HEK293 (cell line): ENCODE measurements at regions not wholly inside any gene's neighbourhood (a gene's known extent, or its start where the extent isn't known, plus 50 kb on each side); places are given as distances from the start of the nearest gene placed in this dataset.

ENCODE experiments used
- CTCF ChIA-PET: fragments of 350-600 bp; formaldehyde crosslinking; extraction: SDS; loops from one replicate; lab custom pipeline; 2021; ENCODE audit warnings: antibody characterized with exemption; lab: Yijun Ruan, JAX
- POLR2A ChIA-PET: fragments of 300-600 bp; formaldehyde crosslinking; extraction: SDS; loops from one replicate; lab custom pipeline; 2020; ENCODE audit warnings: antibody characterized with exemption, inconsistent platforms; lab: Yijun Ruan, JAX
- H3K27ac ChIP-seq: fragments of 200-500 bp; sonication (Bioruptor generic); 2 replicates; pipeline ENCODE4 v1.5.1; 2014; ENCODE audit warnings: low read depth, low read length, control low read depth, inconsistent platforms; ENCODE audit errors: extremely low read depth
- H3K36me3 ChIP-seq, 2 experiments: fragments of 200-500 bp in 1 of 2; sonication (Bioruptor generic) in 1 of 2; 1 replicate in 1 of 2; 2 replicates in 1 of 2; pipeline ENCODE4 v1.5.1; 2014 to 2017; ENCODE audit warnings: inconsistent platforms in 2 of 2, low read length in 2 of 2; ENCODE audit not compliant: control insufficient read depth in 2 of 2, insufficient read depth in 1 of 2
- H3K4me1 ChIP-seq: fragments of 200-500 bp; sonication (Bioruptor generic); 2 replicates; pipeline ENCODE4 v1.5.1; 2014; ENCODE audit warnings: mild to moderate bottlenecking, low read length, inconsistent platforms; ENCODE audit not compliant: control insufficient read depth, insufficient read depth
- H3K4me3 ChIP-seq: 2 replicates; pipeline ENCODE4 v1.5.1; 2011; ENCODE audit warnings: low read depth, mild to moderate bottlenecking, control low read depth, low read length, moderate library complexity
- H3K9me3 ChIP-seq: fragments of 200-500 bp; sonication (Bioruptor generic); 2 replicates; pipeline ENCODE4 v1.5.1; 2014; ENCODE audit warnings: low read depth, low read length, inconsistent platforms; ENCODE audit not compliant: control insufficient read depth, insufficient read depth
- BCL11B ChIP-seq: fragments of 450-650 bp; formaldehyde crosslinking; IDR thresholded peaks from 2 replicates; pipeline ENCODE4 v1.5.1; 2016; ENCODE audit warnings: low read depth, missing biosample characterization, missing genetic modification characterization
- ELK4 ChIP-seq: IDR thresholded peaks from 2 replicates; pipeline ENCODE4 v1.6.1; 2011; ENCODE audit warnings: mild to moderate bottlenecking, low read depth, low read length, borderline replicate concordance
- KLF8 ChIP-seq: fragments of 450-650 bp; formaldehyde crosslinking; IDR thresholded peaks from 2 replicates; pipeline ENCODE4 v1.5.1; 2016; ENCODE audit warnings: missing biosample characterization, missing genetic modification characterization
- MEIS1 ChIP-seq: sonication (generic); formaldehyde crosslinking; IDR thresholded peaks from 2 replicates; pipeline ENCODE4 v1.8.1; 2022; ENCODE audit warnings: missing genetic modification reagents, mild to moderate bottlenecking, borderline replicate concordance
- MYNN ChIP-seq: fragments of 450-650 bp; formaldehyde crosslinking; IDR thresholded peaks from 2 replicates; pipeline ENCODE4 v1.5.1; 2016; ENCODE audit warnings: missing biosample characterization, missing genetic modification characterization, borderline replicate concordance
- MZF1 ChIP-seq: fragments of 450-650 bp; formaldehyde crosslinking; IDR thresholded peaks from 2 replicates; pipeline ENCODE4 v1.5.1; 2017; ENCODE audit warnings: missing biosample characterization, missing genetic modification characterization, borderline replicate concordance
- OVOL3 ChIP-seq: fragments of 450-650 bp; formaldehyde crosslinking; IDR thresholded peaks from 2 replicates; pipeline ENCODE4 v1.5.1; 2016; ENCODE audit warnings: missing biosample characterization, missing genetic modification characterization
- TRIM28 ChIP-seq: IDR thresholded peaks from 2 replicates; pipeline ENCODE4 v1.6.1; 2011; ENCODE audit warnings: low read length, control low read depth, borderline replicate concordance
- ZFP69B ChIP-seq: fragments of 450-650 bp; formaldehyde crosslinking; IDR thresholded peaks from 2 replicates; pipeline ENCODE4 v1.5.1; 2016; ENCODE audit warnings: missing biosample characterization, missing genetic modification characterization
- ZNF138 ChIP-seq: fragments of 450-650 bp; formaldehyde crosslinking; IDR thresholded peaks from 2 replicates; pipeline ENCODE4 v1.5.1; 2016; ENCODE audit warnings: missing biosample characterization, missing genetic modification characterization, borderline replicate concordance
- ZNF174 ChIP-seq: fragments of 450-650 bp; formaldehyde crosslinking; IDR thresholded peaks from 2 replicates; pipeline ENCODE4 v1.5.0; 2017; ENCODE audit warnings: missing biosample characterization, mild to moderate bottlenecking, missing genetic modification characterization
- ZNF266 ChIP-seq: fragments of 450-650 bp; formaldehyde crosslinking; IDR thresholded peaks from 2 replicates; pipeline ENCODE4 v1.5.1; 2016; ENCODE audit warnings: missing biosample characterization, missing genetic modification characterization, low read depth
- ZNF341 ChIP-seq: fragments of 450-650 bp; formaldehyde crosslinking; IDR thresholded peaks from 2 replicates; pipeline ENCODE4; 2016; ENCODE audit warnings: low read depth, missing biosample characterization, missing genetic modification characterization
- ZNF426 ChIP-seq: fragments of 450-650 bp; formaldehyde crosslinking; IDR thresholded peaks from 2 replicates; pipeline ENCODE4 v1.5.1; 2017; ENCODE audit warnings: missing biosample characterization, missing genetic modification characterization, mild to moderate bottlenecking, inconsistent platforms, moderate library complexity
- ZNF433 ChIP-seq: fragments of 450-650 bp; formaldehyde crosslinking; IDR thresholded peaks from 2 replicates; pipeline ENCODE4 v1.5.1; 2016; ENCODE audit warnings: missing biosample characterization, missing genetic modification characterization, low read depth
- ZNF514 ChIP-seq: fragments of 450-650 bp; formaldehyde crosslinking; IDR thresholded peaks from 2 replicates; pipeline ENCODE4 v1.5.1; 2016; ENCODE audit warnings: missing biosample characterization, missing genetic modification characterization
- ZNF521 ChIP-seq: fragments of 450-650 bp; formaldehyde crosslinking; IDR thresholded peaks from 2 replicates; pipeline ENCODE4 v1.5.1; 2017; ENCODE audit warnings: missing biosample characterization, mild to moderate bottlenecking, missing genetic modification characterization
- ZNF549 ChIP-seq: fragments of 450-650 bp; IDR thresholded peaks from 2 replicates; pipeline ENCODE4 v1.5.1; 2018; ENCODE audit warnings: missing biosample characterization, missing genetic modification characterization, mild to moderate bottlenecking, inconsistent platforms, moderate library complexity
- ZNF596 ChIP-seq: fragments of 450-650 bp; IDR thresholded peaks from 2 replicates; pipeline ENCODE4 v1.5.0; 2018; ENCODE audit warnings: missing biosample characterization, mild to moderate bottlenecking, missing genetic modification characterization, moderate library complexity
- ZNF660 ChIP-seq: fragments of 450-650 bp; IDR thresholded peaks from 2 replicates; pipeline ENCODE4 v1.5.1; 2018; ENCODE audit warnings: missing biosample characterization, mild to moderate bottlenecking, missing genetic modification characterization
- ZNF707 ChIP-seq: fragments of 450-650 bp; formaldehyde crosslinking; IDR thresholded peaks from 2 replicates; pipeline ENCODE4 v1.5.1; 2016; ENCODE audit warnings: missing biosample characterization, missing genetic modification characterization
- ZNF785 ChIP-seq: fragments of 450-650 bp; formaldehyde crosslinking; IDR thresholded peaks from 2 replicates; pipeline ENCODE4 v1.5.1; 2016; ENCODE audit warnings: missing biosample characterization, missing genetic modification characterization
- ZNF837 ChIP-seq: fragments of 450-650 bp; formaldehyde crosslinking; IDR thresholded peaks from 2 replicates; pipeline ENCODE4 v1.5.1; 2016; ENCODE audit warnings: missing biosample characterization, missing genetic modification characterization
- ZNF843 ChIP-seq: fragments of 450-650 bp; formaldehyde crosslinking; IDR thresholded peaks from 2 replicates; pipeline ENCODE4 v1.5.1; 2016; ENCODE audit warnings: missing biosample characterization, missing genetic modification characterization
- ZSCAN16 ChIP-seq: fragments of 450-650 bp; formaldehyde crosslinking; IDR thresholded peaks from 2 replicates; pipeline ENCODE4 v1.5.1; 2016; ENCODE audit warnings: missing biosample characterization, missing genetic modification characterization
- TF ChIP-seq, protein P1 (sequence below): fragments of 450-650 bp; formaldehyde crosslinking; conservative IDR thresholded peaks from 2 replicates; pipeline ENCODE4 v1.5.1; 2016; ENCODE audit warnings: low read depth, missing biosample characterization, missing genetic modification characterization
- TF ChIP-seq, protein P2 (sequence below): fragments of 450-650 bp; formaldehyde crosslinking; IDR thresholded peaks from 2 replicates; pipeline ENCODE4 v1.5.1; 2016; ENCODE audit warnings: missing biosample characterization, missing genetic modification characterization, borderline replicate concordance

DNA sequence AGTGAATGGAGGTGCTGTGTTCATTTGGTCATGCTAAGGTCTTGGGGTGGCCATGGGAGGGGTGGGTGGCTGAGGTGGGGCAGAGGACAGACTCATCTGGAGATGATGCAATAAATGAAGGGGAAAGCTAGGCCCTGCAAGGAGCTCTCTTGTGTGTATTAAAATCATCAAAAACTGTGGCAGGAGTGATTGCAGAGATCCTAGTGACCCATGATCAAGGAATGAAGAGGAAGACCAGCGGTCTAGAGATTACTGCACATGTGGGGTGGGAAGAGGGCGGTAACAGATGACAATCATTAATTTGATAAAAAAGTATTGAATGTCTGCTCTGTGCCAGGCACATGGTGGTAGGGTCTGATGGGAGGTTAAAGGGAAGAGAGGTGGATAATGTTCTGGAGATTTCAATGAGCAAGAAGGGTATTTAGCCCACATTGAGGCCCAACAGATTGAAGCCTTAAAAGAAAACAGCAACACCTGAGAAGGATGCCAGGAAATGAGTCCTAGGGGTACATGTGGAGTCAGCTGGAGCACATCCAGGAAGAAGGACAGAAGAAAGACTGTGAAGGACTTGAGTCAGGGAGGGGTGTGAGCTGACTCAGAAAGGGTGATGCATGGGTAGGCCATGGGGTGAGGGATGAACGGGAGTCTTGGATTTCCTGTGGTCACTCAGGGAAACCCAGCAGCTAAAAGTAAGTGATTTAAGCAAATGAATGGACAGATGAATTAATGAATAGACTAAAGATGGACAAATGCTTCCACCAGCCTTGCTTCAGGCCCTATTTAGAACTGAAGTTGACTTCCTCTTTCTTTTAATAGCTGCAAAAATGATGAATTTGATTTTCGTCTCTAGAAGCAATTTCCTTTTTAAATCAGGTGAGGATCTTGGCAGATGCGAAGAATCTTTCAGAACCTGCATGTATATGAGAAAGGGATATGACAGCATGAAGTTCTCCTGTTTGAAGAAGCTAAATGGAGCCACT lies 83.1 kb upstream of the IGFBP3 start:
- ChIA-PET POLR2A (no interaction called here), CTCF (no interaction called here)
- TF ChIP-seq ZNF549 (tag by site-specific recombination) (no peak), ZSCAN16 (tag by site-specific recombination) (no peak), ZNF514 (tag by site-specific recombination) (no peak), TRIM28 (no peak), ZNF138 (tag by site-specific recombination) (no peak), ELK4 (no peak), MZF1 (tag by site-specific recombination) (no peak), ZNF426 (no peak), ZNF266 (no peak), ZNF174 (tag by site-specific recombination) (no peak), KLF8 (tag by site-specific recombination) (no peak), ZNF341 (tag by site-specific recombination) (no peak), ZFP69B (tag by site-specific recombination) (no peak), BCL11B (tag by site-specific recombination) (no peak), ZNF843 (no peak), ZNF837 (tag by site-specific recombination) (no peak)
- TF ChIP-seq, protein P1, sequence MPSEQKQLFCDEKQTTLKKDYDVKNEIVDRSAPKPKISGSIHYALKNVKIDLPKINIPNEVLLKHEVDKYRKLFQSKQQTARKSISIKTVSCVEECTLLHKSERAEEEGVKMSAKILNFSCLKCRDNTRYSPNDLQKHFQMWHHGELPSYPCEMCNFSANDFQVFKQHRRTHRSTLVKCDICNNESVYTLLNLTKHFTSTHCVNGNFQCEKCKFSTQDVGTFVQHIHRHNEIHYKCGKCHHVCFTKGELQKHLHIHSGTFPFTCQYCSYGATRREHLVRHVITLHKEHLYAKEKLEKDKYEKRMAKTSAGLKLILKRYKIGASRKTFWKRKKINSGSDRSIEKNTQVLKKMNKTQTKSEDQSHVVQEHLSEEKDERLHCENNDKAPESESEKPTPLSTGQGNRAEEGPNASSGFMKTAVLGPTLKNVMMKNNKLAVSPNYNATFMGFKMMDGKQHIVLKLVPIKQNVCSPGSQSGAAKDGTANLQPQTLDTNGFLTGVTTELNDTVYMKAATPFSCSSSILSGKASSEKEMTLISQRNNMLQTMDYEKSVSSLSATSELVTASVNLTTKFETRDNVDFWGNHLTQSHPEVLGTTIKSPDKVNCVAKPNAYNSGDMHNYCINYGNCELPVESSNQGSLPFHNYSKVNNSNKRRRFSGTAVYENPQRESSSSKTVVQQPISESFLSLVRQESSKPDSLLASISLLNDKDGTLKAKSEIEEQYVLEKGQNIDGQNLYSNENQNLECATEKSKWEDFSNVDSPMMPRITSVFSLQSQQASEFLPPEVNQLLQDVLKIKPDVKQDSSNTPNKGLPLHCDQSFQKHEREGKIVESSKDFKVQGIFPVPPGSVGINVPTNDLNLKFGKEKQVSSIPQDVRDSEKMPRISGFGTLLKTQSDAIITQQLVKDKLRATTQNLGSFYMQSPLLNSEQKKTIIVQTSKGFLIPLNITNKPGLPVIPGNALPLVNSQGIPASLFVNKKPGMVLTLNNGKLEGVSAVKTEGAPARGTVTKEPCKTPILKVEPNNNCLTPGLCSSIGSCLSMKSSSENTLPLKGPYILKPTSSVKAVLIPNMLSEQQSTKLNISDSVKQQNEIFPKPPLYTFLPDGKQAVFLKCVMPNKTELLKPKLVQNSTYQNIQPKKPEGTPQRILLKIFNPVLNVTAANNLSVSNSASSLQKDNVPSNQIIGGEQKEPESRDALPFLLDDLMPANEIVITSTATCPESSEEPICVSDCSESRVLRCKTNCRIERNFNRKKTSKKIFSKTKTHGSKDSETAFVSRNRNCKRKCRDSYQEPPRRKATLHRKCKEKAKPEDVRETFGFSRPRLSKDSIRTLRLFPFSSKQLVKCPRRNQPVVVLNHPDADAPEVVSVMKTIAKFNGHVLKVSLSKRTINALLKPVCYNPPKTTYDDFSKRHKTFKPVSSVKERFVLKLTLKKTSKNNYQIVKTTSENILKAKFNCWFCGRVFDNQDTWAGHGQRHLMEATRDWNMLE (tag by site-specific recombination): no peak
- H3K36me3 ChIP-seq: no peaks in the 10 kb centered on the region
- H3K27ac ChIP-seq: no peak overlapping the region
- no peak overlapping the region for H3K4me3 ChIP-seq
- H3K9me3 ChIP-seq: no peaks in the 10 kb centered on the region
- H3K4me1 ChIP-seq: no peaks in the 10 kb centered on the region

DNA sequence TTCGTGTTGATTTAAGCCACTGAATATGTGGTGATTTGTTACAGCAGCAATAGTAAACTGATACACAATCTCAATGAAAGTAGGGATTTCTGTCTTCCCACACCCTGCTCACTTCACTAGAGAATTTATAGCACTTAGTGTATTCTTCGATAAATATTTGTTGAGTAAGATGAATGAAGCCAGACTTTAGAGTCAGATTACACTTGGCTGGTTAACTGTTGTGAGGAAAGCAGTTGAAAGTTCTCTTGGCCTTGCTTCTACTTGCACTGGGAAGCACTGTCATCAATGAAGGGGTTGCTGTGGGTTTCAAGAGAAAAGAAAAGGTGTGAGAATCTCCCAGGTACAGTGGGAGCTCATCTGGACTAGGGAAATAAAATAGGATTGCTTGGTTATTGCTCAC lies 82.1 kb upstream of the IGFBP3 start:
- H3K4me1 ChIP-seq: no peaks in the 10 kb centered on the region
- ChIA-PET POLR2A (no interaction called here), CTCF (no interaction called here)
- no peaks in the 10 kb centered on the region for H3K9me3 ChIP-seq
- no peaks in the 10 kb centered on the region for H3K36me3 ChIP-seq
- no peak overlapping the region for H3K4me3 ChIP-seq
- no peak overlapping the region for H3K27ac ChIP-seq
- TF ChIP-seq ZNF660 (tag by site-specific recombination) (no peak), MEIS1 (no peak), ZNF433 (no peak), OVOL3 (tag by site-specific recombination) (no peak), ZNF521 (tag by site-specific recombination) (no peak), MYNN (tag by site-specific recombination) (no peak), ZNF596 (tag by site-specific recombination) (no peak), ZNF341 (tag by site-specific recombination) (no peak), ZNF707 (tag by site-specific recombination) (no peak), ZNF785 (tag by site-specific recombination) (no peak)
- TF ChIP-seq, protein P2, sequence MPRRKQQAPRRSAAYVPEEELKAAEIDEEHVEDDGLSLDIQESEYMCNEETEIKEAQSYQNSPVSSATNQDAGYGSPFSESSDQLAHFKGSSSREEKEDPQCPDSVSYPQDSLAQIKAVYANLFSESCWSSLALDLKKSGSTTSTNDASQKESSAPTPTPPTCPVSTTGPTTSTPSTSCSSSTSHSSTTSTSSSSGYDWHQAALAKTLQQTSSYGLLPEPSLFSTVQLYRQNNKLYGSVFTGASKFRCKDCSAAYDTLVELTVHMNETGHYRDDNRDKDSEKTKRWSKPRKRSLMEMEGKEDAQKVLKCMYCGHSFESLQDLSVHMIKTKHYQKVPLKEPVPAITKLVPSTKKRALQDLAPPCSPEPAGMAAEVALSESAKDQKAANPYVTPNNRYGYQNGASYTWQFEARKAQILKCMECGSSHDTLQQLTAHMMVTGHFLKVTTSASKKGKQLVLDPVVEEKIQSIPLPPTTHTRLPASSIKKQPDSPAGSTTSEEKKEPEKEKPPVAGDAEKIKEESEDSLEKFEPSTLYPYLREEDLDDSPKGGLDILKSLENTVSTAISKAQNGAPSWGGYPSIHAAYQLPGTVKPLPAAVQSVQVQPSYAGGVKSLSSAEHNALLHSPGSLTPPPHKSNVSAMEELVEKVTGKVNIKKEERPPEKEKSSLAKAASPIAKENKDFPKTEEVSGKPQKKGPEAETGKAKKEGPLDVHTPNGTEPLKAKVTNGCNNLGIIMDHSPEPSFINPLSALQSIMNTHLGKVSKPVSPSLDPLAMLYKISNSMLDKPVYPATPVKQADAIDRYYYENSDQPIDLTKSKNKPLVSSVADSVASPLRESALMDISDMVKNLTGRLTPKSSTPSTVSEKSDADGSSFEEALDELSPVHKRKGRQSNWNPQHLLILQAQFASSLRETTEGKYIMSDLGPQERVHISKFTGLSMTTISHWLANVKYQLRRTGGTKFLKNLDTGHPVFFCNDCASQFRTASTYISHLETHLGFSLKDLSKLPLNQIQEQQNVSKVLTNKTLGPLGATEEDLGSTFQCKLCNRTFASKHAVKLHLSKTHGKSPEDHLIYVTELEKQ (tag by site-specific recombination): no peak
